ENCODE measurements at regions not wholly inside any gene's neighbourhood (a gene's known extent, or its start where the extent isn't known, plus 50 kb on each side); places are given as distances from the start of the nearest gene placed in this dataset.

DNA sequence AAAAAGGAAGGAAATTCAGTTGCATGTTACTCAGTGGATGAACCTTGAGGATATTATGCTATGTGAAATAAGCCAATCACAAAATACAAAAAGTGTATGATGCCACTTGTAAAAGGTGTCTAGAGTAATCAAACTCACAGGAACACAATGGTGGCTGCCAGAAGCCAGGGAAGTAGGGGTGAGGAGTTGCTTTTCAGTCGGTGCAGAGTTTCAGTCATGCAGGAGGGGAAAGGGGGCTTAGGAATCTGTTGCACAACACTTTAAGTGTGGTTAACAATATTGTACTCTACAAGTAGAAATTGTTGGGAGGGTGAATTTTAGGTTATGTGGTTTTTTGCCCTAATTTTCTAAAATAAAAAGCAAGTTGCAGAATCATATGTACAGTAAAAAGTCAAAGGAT, 184.2 kb upstream of the RAB4A start:
- H3K27ac ChIP-seq (ENCODE audit: low read depth in 1 of 2, low read length in 2 of 2), result no peak overlapping the region
- H3K4me3 ChIP-seq (ENCODE audit: low read depth in 1 of 3, low read length in 3 of 3), result no peak overlapping the region
- H3K27me3 ChIP-seq (ENCODE audit: control insufficient read depth in 4 of 4, insufficient read depth in 4 of 4, low read length in 3 of 4), result no peaks in the 10 kb centered on the region
- 30% methylated on average over 1 of the region's 1 CpG for WGBS
- H3K9ac ChIP-seq (ENCODE audit: low read depth in 1 of 2, low read length in 2 of 2), result no peak overlapping the region
- H3K36me3 ChIP-seq (ENCODE audit: control insufficient read depth in 4 of 4, insufficient read depth in 3 of 4, low read depth in 1 of 4, low read length in 3 of 4), result no peaks in the 10 kb centered on the region
- no peak for DNase-seq (ENCODE audit: low spot score)
- TF ChIP-seq RXRA (IDR thresholded peaks at IDR 0.05) (no peak), HNF4G (IDR thresholded peaks at IDR 0.05) (no peak), GABPA (IDR thresholded peaks at IDR 0.05 in 1 of 2, conservative IDR thresholded peaks at IDR 0.05 in 1 of 2) (no peak), SP1 (IDR thresholded peaks at IDR 0.05) (no peak), TAF1 (conservative IDR thresholded peaks at IDR 0.05) (no peak), NR2F2 (IDR thresholded peaks at IDR 0.05) (no peak), YY1 (IDR thresholded peaks at IDR 0.05) (no peak), CTCF (IDR thresholded peaks at IDR 0.05; ENCODE audit: low read depth, low read length, missing input control) (no peak), ATF3 (IDR thresholded peaks at IDR 0.05) (no peak), JUND (IDR thresholded peaks at IDR 0.05) (no peak), FOXA2 (IDR thresholded peaks at IDR 0.05) (no peak)
- TF ChIP-seq, protein P1, sequence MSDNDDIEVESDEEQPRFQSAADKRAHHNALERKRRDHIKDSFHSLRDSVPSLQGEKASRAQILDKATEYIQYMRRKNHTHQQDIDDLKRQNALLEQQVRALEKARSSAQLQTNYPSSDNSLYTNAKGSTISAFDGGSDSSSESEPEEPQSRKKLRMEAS (IDR thresholded peaks at IDR 0.05), result no peak
- H3K9me3 ChIP-seq (ENCODE audit: control insufficient read depth in 4 of 4, low read length in 3 of 4), result peaks cover 0 to 8% (median 4%) of the 10 kb centered on the region in 4 donors
- peaks cover 0 to 3% (median 2%) of the 10 kb centered on the region in 4 donors for H3K4me1 ChIP-seq (ENCODE audit: control insufficient read depth in 4 of 4, insufficient read depth in 4 of 4, low read length in 3 of 4)

GRCh38 chr1:229087339-229087738, 183.6 kb upstream of the RAB4A start:
- peaks cover 2 to 8% (median 7%) of the 10 kb centered on the region in 4 donors for H3K4me1 ChIP-seq (ENCODE audit: control insufficient read depth in 4 of 4, insufficient read depth in 4 of 4, low read length in 3 of 4)
- no peak overlapping the region for H3K4me3 ChIP-seq (ENCODE audit: low read depth in 1 of 3, low read length in 3 of 3)
- no peak overlapping the region for H3K9ac ChIP-seq (ENCODE audit: low read depth in 1 of 2, low read length in 2 of 2)
- H3K27ac ChIP-seq (ENCODE audit: low read depth in 1 of 2, low read length in 2 of 2), result no peak overlapping the region
- no peak for DNase-seq (ENCODE audit: low spot score)
- no peaks in the 10 kb centered on the region for H3K27me3 ChIP-seq (ENCODE audit: control insufficient read depth in 4 of 4, insufficient read depth in 4 of 4, low read length in 3 of 4)
- no peaks in the 10 kb centered on the region for H3K36me3 ChIP-seq (ENCODE audit: control insufficient read depth in 4 of 4, insufficient read depth in 3 of 4, low read depth in 1 of 4, low read length in 3 of 4)
- TF ChIP-seq HNF4A (conservative IDR thresholded peaks at IDR 0.05) (no peak), HNF4G (IDR thresholded peaks at IDR 0.05) (no peak), CTCF (IDR thresholded peaks at IDR 0.05; ENCODE audit: low read depth, low read length, missing input control) (no peak), TAF1 (conservative IDR thresholded peaks at IDR 0.05) (no peak), JUND (IDR thresholded peaks at IDR 0.05) (no peak), ATF3 (IDR thresholded peaks at IDR 0.05) (no peak), EGR1 (IDR thresholded peaks at IDR 0.05; ENCODE audit: low read depth in 2 of 2) (no peak), GABPA (IDR thresholded peaks at IDR 0.05 in 1 of 2, conservative IDR thresholded peaks at IDR 0.05 in 1 of 2) (no peak), REST (IDR thresholded peaks at IDR 0.05) (no peak), RXRA (IDR thresholded peaks at IDR 0.05) (no peak), RAD21 (IDR thresholded peaks at IDR 0.05) (no peak), NR2F2 (IDR thresholded peaks at IDR 0.05) (no peak)
- TF ChIP-seq, protein P1 (IDR thresholded peaks at IDR 0.05), result no peak
- TF ChIP-seq, protein P2, sequence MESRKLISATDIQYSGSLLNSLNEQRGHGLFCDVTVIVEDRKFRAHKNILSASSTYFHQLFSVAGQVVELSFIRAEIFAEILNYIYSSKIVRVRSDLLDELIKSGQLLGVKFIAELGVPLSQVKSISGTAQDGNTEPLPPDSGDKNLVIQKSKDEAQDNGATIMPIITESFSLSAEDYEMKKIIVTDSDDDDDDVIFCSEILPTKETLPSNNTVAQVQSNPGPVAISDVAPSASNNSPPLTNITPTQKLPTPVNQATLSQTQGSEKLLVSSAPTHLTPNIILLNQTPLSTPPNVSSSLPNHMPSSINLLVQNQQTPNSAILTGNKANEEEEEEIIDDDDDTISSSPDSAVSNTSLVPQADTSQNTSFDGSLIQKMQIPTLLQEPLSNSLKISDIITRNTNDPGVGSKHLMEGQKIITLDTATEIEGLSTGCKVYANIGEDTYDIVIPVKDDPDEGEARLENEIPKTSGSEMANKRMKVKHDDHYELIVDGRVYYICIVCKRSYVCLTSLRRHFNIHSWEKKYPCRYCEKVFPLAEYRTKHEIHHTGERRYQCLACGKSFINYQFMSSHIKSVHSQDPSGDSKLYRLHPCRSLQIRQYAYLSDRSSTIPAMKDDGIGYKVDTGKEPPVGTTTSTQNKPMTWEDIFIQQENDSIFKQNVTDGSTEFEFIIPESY (IDR thresholded peaks at IDR 0.05), result no peak
- 95% methylated on average over 5 of the region's 5 CpGs for WGBS
- H3K9me3 ChIP-seq (ENCODE audit: control insufficient read depth in 4 of 4, low read length in 3 of 4), result peaks cover 0 to 5% (median 3%) of the 10 kb centered on the region in 4 donors

All from liver (tissue), 8 donors.